HG03520 (cell line): ENCODE measurements at regions not wholly inside any gene's neighbourhood (a gene's known extent, or its start where the extent isn't known, plus 50 kb on each side); places are given as distances from the start of the nearest gene placed in this dataset.

Experiments used
- ATAC-seq: cut with Tn5 transposase; IDR thresholded peaks from one replicate; pipeline ENCODE4 v1.9.1; 2021; ENCODE audit warnings: mild to moderate bottlenecking, moderate library complexity; ENCODE audit not compliant: unreplicated experiment

GRCh38 chr19:30880151-30880550 is 469.1 kb downstream of the TSHZ3 start:
- no peak for ATAC-seq

GRCh38 chr19:30879736-30880135 is 469.5 kb downstream of the TSHZ3 start:
- ATAC-seq: no peak

- ATAC-seq: no peak
These were observed 470.0 kb downstream of the TSHZ3 start for GRCh38 chr19:30879225-30879624.

- ATAC-seq: no peak
These were observed 470.7 kb downstream of the TSHZ3 start for GRCh38 chr19:30878495-30878894.

- ATAC-seq: no peak
These were observed 471.5 kb downstream of the TSHZ3 start for GRCh38 chr19:30877661-30878113.

GRCh38 chr19:30873691-30874090 is 475.5 kb downstream of the TSHZ3 start:
- no peak for ATAC-seq

GRCh38 chr19:30873003-30873402 is 476.2 kb downstream of the TSHZ3 start:
- no peak for ATAC-seq

- no peak for ATAC-seq
These were observed 477.3 kb downstream of the TSHZ3 start for GRCh38 chr19:30871979-30872378.

GRCh38 chr19:30870876-30871275 is 478.4 kb downstream of the TSHZ3 start:
- ATAC-seq: no peak

GRCh38 chr19:30865511-30865910 is 483.7 kb downstream of the TSHZ3 start:
- no peak for ATAC-seq

- ATAC-seq: no peak
These were observed 484.6 kb downstream of the TSHZ3 start for GRCh38 chr19:30864391-30865215.

- ATAC-seq: no peak
These were observed 486.4 kb downstream of the TSHZ3 start for GRCh38 chr19:30862876-30863275.

GRCh38 chr19:30861919-30862318 is 487.3 kb downstream of the TSHZ3 start:
- no peak for ATAC-seq

- ATAC-seq: no peak
These were observed 485.8 kb downstream of the ZNF536 start for GRCh38 chr19:30857966-30858490.

GRCh38 chr19:30857388-30857787 is 485.2 kb downstream of the ZNF536 start:
- no peak for ATAC-seq

- no peak for ATAC-seq
These were observed 484.6 kb downstream of the ZNF536 start for GRCh38 chr19:30856786-30857185.

- ATAC-seq: no peak
These were observed 484.2 kb downstream of the ZNF536 start for GRCh38 chr19:30856376-30856775.

- no peak for ATAC-seq
These were observed 483.3 kb downstream of the ZNF536 start for GRCh38 chr19:30855442-30855841.

GRCh38 chr19:30854661-30855060 is 482.5 kb downstream of the ZNF536 start:
- ATAC-seq: no peak

GRCh38 chr19:30854207-30854606 is 482.0 kb downstream of the ZNF536 start:
- no peak for ATAC-seq

GRCh38 chr19:30853036-30853435 is 480.9 kb downstream of the ZNF536 start:
- no peak for ATAC-seq

- no peak for ATAC-seq
These were observed 480.0 kb downstream of the ZNF536 start for GRCh38 chr19:30852168-30852567.

- no peak for ATAC-seq
These were observed 479.5 kb downstream of the ZNF536 start for GRCh38 chr19:30851646-30852045.
